H1 (cell line): ENCODE measurements at regions not wholly inside any gene's neighbourhood (a gene's known extent, or its start where the extent isn't known, plus 50 kb on each side); places are given as distances from the start of the nearest gene placed in this dataset.

Experiments used
- CTCF ChIA-PET: fragments of 300-600 bp; sonication (Branson Sonifier 250); formaldehyde crosslinking; loops from one replicate; lab custom pipeline; 2021; ENCODE audit not compliant: partially characterized antibody; lab: Charles Lee
- POLR2A ChIA-PET: fragments of 300-600 bp; sonication (Branson Sonifier 250); formaldehyde crosslinking; loops from one replicate; lab custom pipeline; 2021; ENCODE audit warnings: inconsistent platforms; ENCODE audit not compliant: partially characterized antibody; lab: Charles Lee
- DNase-seq, 2 experiments: peaks; one replicate each; pipeline versions ENCODE4 v3.0.0 to v3.0.0-alpha.2; 2010 to 2022; ENCODE audit warnings: low spot score in 2 of 2, low read depth in 1 of 2, mixed read lengths in 1 of 2
- FAIRE-seq: peaks from 2 replicates; lab custom pipeline; 2011; peaks lifted over from hg19 to GRCh38; lab: Jason Lieb, UNC
- H2AFZ ChIP-seq: 2 replicates; pipeline ENCODE4 v1.8.1; 2012; ENCODE audit warnings: low read length, inconsistent platforms
- H2AK5ac ChIP-seq: 2 replicates; pipeline ENCODE4 v1.6.1; 2013; ENCODE audit warnings: low read depth, low read length
- H2BK120ac ChIP-seq: replicated peaks from 2 replicates; pipeline ENCODE3; 2013; ENCODE audit warnings: low read depth, low read length, inconsistent platforms
- H2BK12ac ChIP-seq: 2 replicates; pipeline ENCODE4 v1.6.1; 2013; ENCODE audit warnings: low read depth, low read length
- H2BK15ac ChIP-seq: 2 replicates; pipeline ENCODE4 v1.6.1; 2013; ENCODE audit warnings: low read length
- H2BK20ac ChIP-seq: 2 replicates; pipeline ENCODE4 v1.6.1; 2013; ENCODE audit warnings: low read length
- H2BK5ac ChIP-seq: 2 replicates; pipeline ENCODE4 v1.6.1; 2013; ENCODE audit warnings: low read depth, low read length
- H3K14ac ChIP-seq: 2 replicates; pipeline ENCODE4 v1.6.1; 2013; ENCODE audit warnings: inconsistent platforms; ENCODE audit not compliant: insufficient read length
- H3K18ac ChIP-seq: 2 replicates; pipeline ENCODE4 v1.6.1; 2013; ENCODE audit warnings: low read length; ENCODE audit errors: extremely low read depth
- H3K23ac ChIP-seq: 2 replicates; pipeline ENCODE4 v1.6.1; 2013; ENCODE audit warnings: inconsistent platforms; ENCODE audit not compliant: insufficient read length
- H3K23me2 ChIP-seq: 2 replicates; pipeline ENCODE4 v1.6.1; 2013; ENCODE audit warnings: low read depth, low read length
- H3K27ac ChIP-seq: 2 replicates; pipeline ENCODE4 v1.6.1; 2011; ENCODE audit warnings: low read depth, low read length, inconsistent platforms
- H3K27me3 ChIP-seq, 4 experiments: replicated peaks in 1 of 4; 1 replicate in 1 of 4; 2 replicates in 3 of 4; pipeline versions ENCODE4 v1.6.1 to v1.8.1; 2011 to 2013; ENCODE audit warnings: low read length in 3 of 4, mild to moderate bottlenecking in 3 of 4, inconsistent platforms in 2 of 4, mixed read lengths in 2 of 4, moderate library complexity in 1 of 4; ENCODE audit not compliant: control insufficient read depth in 3 of 4, insufficient read depth in 3 of 4; ENCODE audit errors: extremely low read depth in 1 of 4
- H3K36me3 ChIP-seq, 4 experiments: 2 replicates each; pipeline versions ENCODE4 v1.6.1 to v1.8.1; 2011 to 2013; ENCODE audit warnings: mild to moderate bottlenecking in 4 of 4, low read length in 3 of 4, moderate library complexity in 2 of 4, control low read depth in 1 of 4, inconsistent platforms in 1 of 4; ENCODE audit not compliant: insufficient read depth in 4 of 4, control insufficient read depth in 2 of 4
- H3K4ac ChIP-seq: replicated peaks from 2 replicates; pipeline ENCODE3; 2013; ENCODE audit warnings: low read length, low read depth, mixed read lengths, inconsistent platforms; ENCODE audit not compliant: insufficient read length
- H3K4me1 ChIP-seq, 4 experiments: replicated peaks in 1 of 4; 1 replicate in 1 of 4; 2 replicates in 3 of 4; pipeline versions ENCODE4 v1.6.1 to v1.8.1; 2011 to 2013; ENCODE audit warnings: low read length in 3 of 4, inconsistent platforms in 2 of 4, mixed read lengths in 1 of 4; ENCODE audit not compliant: insufficient read depth in 4 of 4, control insufficient read depth in 3 of 4
- H3K4me2 ChIP-seq, 2 experiments: 2 replicates each; pipeline versions ENCODE4 v1.6.1 to v1.8.1; 2011 to 2013; ENCODE audit warnings: low read depth in 2 of 2, low read length in 2 of 2, control low read depth in 1 of 2, inconsistent platforms in 1 of 2, mild to moderate bottlenecking in 1 of 2; ENCODE audit not compliant: insufficient read depth in 1 of 2
- H3K4me3 ChIP-seq, 4 experiments: fragments of 200-600, 300-600 bp in 1 of 4; sonication (generic), shearing (Covaris generic), sonication (Bioruptor Twin) in 1 of 4; 2 replicates each; pipeline versions ENCODE4 v1.5.1 to v1.8.1; 2011 to 2016; ENCODE audit warnings: low read length in 4 of 4, low read depth in 3 of 4, control low read depth in 2 of 4, inconsistent platforms in 2 of 4, mild to moderate bottlenecking in 2 of 4, mixed read lengths in 1 of 4, moderate library complexity in 1 of 4; ENCODE audit not compliant: insufficient read depth in 2 of 4; ENCODE audit errors: extremely low read depth in 1 of 4
- H3K56ac ChIP-seq: replicated peaks from 2 replicates; pipeline ENCODE3; 2013; ENCODE audit warnings: low read depth, mild to moderate bottlenecking, mixed read lengths, low read length, inconsistent platforms; ENCODE audit not compliant: insufficient read length
- H3K79me1 ChIP-seq: 2 replicates; pipeline ENCODE4 v1.6.1; 2013; ENCODE audit warnings: low read depth, low read length, control low read depth
- H3K79me2 ChIP-seq, 2 experiments: 2 replicates each; pipeline versions ENCODE4 v1.6.1 to v1.8.1; 2012 to 2013; ENCODE audit warnings: low read length in 2 of 2, mild to moderate bottlenecking in 2 of 2, inconsistent platforms in 1 of 2; ENCODE audit not compliant: insufficient read depth in 2 of 2, control insufficient read depth in 1 of 2
- H3K9ac ChIP-seq, 4 experiments: replicated peaks in 1 of 4; 1 replicate in 1 of 4; 2 replicates in 3 of 4; pipeline versions ENCODE4 v1.6.1 to v1.8.1; 2011 to 2013; ENCODE audit warnings: low read depth in 3 of 4, low read length in 3 of 4, control low read depth in 2 of 4, mild to moderate bottlenecking in 2 of 4, moderate library complexity in 2 of 4, inconsistent platforms in 1 of 4; ENCODE audit errors: extremely low read depth in 1 of 4
- H3K9me3 ChIP-seq, 2 experiments: 2 replicates each; pipeline versions ENCODE4 v1.6.1 to v1.8.1; 2012 to 2013; ENCODE audit warnings: mild to moderate bottlenecking in 2 of 2, moderate library complexity in 2 of 2, control low read depth in 1 of 2, inconsistent platforms in 1 of 2, low read depth in 1 of 2, low read length in 1 of 2, mixed read lengths in 1 of 2; ENCODE audit not compliant: insufficient read depth in 2 of 2
- H4K20me1 ChIP-seq, 2 experiments: replicated peaks in 1 of 2; 2 replicates each; pipeline versions ENCODE3 to v1.8.1; 2011 to 2013; ENCODE audit warnings: inconsistent platforms in 2 of 2, low read length in 2 of 2, mild to moderate bottlenecking in 1 of 2; ENCODE audit not compliant: insufficient read depth in 2 of 2, control insufficient read depth in 1 of 2
- H4K5ac ChIP-seq: 2 replicates; pipeline ENCODE4 v1.6.1; 2013; ENCODE audit warnings: low read length, low read depth, mixed read lengths, inconsistent platforms; ENCODE audit not compliant: insufficient read length
- H4K8ac ChIP-seq: 2 replicates; pipeline ENCODE4 v1.8.0; 2013; ENCODE audit warnings: mild to moderate bottlenecking, moderate library complexity, low read length, inconsistent platforms; ENCODE audit not compliant: insufficient read depth; ENCODE audit errors: extremely low read depth
- H4K91ac ChIP-seq: replicated peaks from 2 replicates; pipeline ENCODE3; 2013; ENCODE audit warnings: low read length, mixed read lengths, inconsistent platforms; ENCODE audit not compliant: insufficient read length
- JUND ChIP-seq: IDR thresholded peaks from 2 replicates; pipeline ENCODE4 v1.6.1; 2011; ENCODE audit warnings: mild to moderate bottlenecking, improper control_type of control experiment, low read length
- MAFK ChIP-seq: IDR thresholded peaks from 2 replicates; pipeline ENCODE4 v1.6.1; 2012; ENCODE audit warnings: low read depth, mild to moderate bottlenecking, improper control_type of control experiment, low read length
- RXRA ChIP-seq: IDR thresholded peaks from 2 replicates; pipeline ENCODE4 v1.6.1; 2011; ENCODE audit warnings: low read depth, mild to moderate bottlenecking, low read length, moderate library complexity; ENCODE audit not compliant: insufficient read depth
- TAF7 ChIP-seq: optimal IDR thresholded peaks from 2 replicates; pipeline ENCODE3; 2011; ENCODE audit warnings: low read depth, mild to moderate bottlenecking, inconsistent platforms, low read length, moderate library complexity, borderline replicate concordance
- WGBS, 2 experiments: shearing (Covaris generic) in 1 of 2; methylation state at CpG; one replicate each; pipeline versions ENCODE4 v1.1.6 to v1.1.7; 2013 to 2015; ENCODE audit warnings: low lambda C conversion rate in 2 of 2, mixed read lengths in 2 of 2, inconsistent platforms in 1 of 2, low coverage in 1 of 2, missing lambda C conversion rate in 1 of 2; ENCODE audit not compliant: insufficient replicate concordance in 2 of 2, insufficient coverage in 1 of 2, insufficient read length in 1 of 2; ENCODE audit errors: extremely low coverage in 1 of 2, missing lambda C conversion rate in 1 of 2; 5-methylcytosine and 5-hydroxymethylcytosine counted together

DNA sequence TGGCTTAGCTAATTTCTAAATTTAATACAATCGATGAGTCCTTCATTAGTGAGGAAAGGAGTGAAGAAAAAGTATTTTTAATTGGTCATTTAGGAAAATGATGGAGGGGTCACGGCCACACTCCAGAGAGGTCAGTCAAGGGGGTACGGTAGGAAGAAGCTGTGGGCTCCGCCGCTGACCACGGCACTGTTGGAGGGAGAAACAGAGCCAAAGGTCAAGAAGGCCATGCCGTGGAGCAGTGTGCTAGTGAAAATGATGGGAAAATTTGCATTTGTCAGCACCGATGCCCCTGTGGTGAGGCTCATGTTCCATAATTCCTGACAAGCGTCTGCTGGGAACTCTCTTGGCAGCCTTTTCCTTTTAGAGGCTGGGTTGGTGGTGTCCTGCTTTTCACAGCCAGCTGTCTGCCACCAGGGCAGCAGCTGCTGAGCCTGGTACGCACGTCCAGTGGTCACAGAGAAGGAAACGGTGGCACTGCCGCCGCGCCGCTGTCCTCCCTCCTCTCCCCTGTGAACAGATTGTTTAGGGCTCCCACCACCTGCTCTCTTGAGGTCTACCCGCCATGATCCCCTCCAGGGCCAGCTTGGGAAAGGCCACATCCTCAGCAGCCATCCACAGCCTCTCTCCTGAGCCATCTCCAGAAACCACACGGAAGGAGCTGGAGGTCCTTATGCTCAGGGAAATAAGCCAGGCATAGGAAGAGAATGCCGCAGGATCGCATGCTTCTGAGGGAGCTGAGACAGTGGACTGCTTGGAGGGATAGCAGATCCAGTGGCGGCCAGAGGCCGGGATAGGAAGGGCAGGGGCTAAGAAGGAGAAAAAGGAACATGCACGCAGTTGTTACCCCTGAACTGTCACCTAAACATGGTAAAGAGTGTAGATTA lies 263.7 kb upstream of the PPP2R2D start:
- no peak overlapping the region for H2BK20ac ChIP-seq
- no peaks in the 10 kb centered on the region for H3K9me3 ChIP-seq
- TF ChIP-seq MAFK = no peak
- TF ChIP-seq RXRA = no peak
- TF ChIP-seq TAF7 = no peak
- no peak for TF ChIP-seq JUND
- DNase-seq (no peak), FAIRE-seq (no peak)
- no peaks in the 10 kb centered on the region for H4K20me1 ChIP-seq
- no peak overlapping the region for H3K4ac ChIP-seq
- no peaks in the 10 kb centered on the region for H3K79me2 ChIP-seq
- ChIA-PET POLR2A (no interaction called here), CTCF (interaction anchor here (1.2 kb wide), 1 partner anchor 11 kb away, joined by 3 read pairs; no protein-coding TSS in a partner anchor)
- no peak overlapping the region for H3K23ac ChIP-seq
- H2BK15ac ChIP-seq = no peak overlapping the region
- no peak overlapping the region for H3K27ac ChIP-seq
- no peak overlapping the region; the same call in 1 of the 2 replicates for H3K18ac ChIP-seq
- H2AFZ ChIP-seq = no peak overlapping the region
- H3K4me1 ChIP-seq = peaks cover 0 to 4% (median 0%) of the 10 kb centered on the region in 4 experiments; a peak in 2 of 7 replicates
- no peak overlapping the region for H2BK120ac ChIP-seq
- H3K27me3 ChIP-seq = no peaks in the 10 kb centered on the region
- WGBS, 2 experiments = 90% methylated on average over 18 of the region's 23 CpGs; no CpG with 5 or more reads in 1 of the 2 experiments
- H3K9ac ChIP-seq = no peak overlapping the region
- H4K91ac ChIP-seq = no peak overlapping the region
- H2BK12ac ChIP-seq = no peak overlapping the region
- no peaks in the 10 kb centered on the region for H3K36me3 ChIP-seq
- H2BK5ac ChIP-seq = no peak overlapping the region
- no peak overlapping the region for H3K14ac ChIP-seq
- H2AK5ac ChIP-seq = no peak overlapping the region
- H3K79me1 ChIP-seq = no peaks in the 10 kb centered on the region
- no peak overlapping the region for H3K4me2 ChIP-seq
- H3K56ac ChIP-seq = no peak overlapping the region
- no peak overlapping the region for H4K8ac ChIP-seq
- H3K23me2 ChIP-seq = no peaks in the 10 kb centered on the region
- H4K5ac ChIP-seq = no peak overlapping the region
- no peak overlapping the region for H3K4me3 ChIP-seq
